OCI-LY3 (cell line): ENCODE measurements at regions not wholly inside any gene's neighbourhood (a gene's known extent, or its start where the extent isn't known, plus 50 kb on each side); places are given as distances from the start of the nearest gene placed in this dataset.

Source experiments
- H2AFZ ChIP-seq: fragments of 200-600, 300-600 bp; shearing (Covaris generic); 2 replicates; pipeline ENCODE4 v1.6.0; 2014; ENCODE audit warnings: antibody characterized with exemption, low read depth, low read length
- H3K27ac ChIP-seq: fragments of 200-600, 300-600 bp; sonication (generic); 2 replicates; pipeline ENCODE4 v1.5.1; 2014; ENCODE audit warnings: mild to moderate bottlenecking, low read length, moderate library complexity, mixed read lengths
- H3K27me3 ChIP-seq: fragments of 200-600, 300-600 bp; sonication (generic); 2 replicates; pipeline ENCODE4 v1.6.1; 2014; ENCODE audit warnings: low read depth, low read length, mixed read lengths
- H3K36me3 ChIP-seq: fragments of 200-600, 300-600 bp; sonication (generic); replicated peaks from 2 replicates; pipeline ENCODE3; 2014; ENCODE audit warnings: low read depth, low read length, mixed read lengths
- H3K4me1 ChIP-seq: fragments of 300-600, 200-600 bp; sonication (generic); 2 replicates; pipeline ENCODE4 v1.6.1; 2014; ENCODE audit warnings: low read length, mixed read lengths
- H3K4me2 ChIP-seq: fragments of 200-600, 300-600 bp; sonication (generic); 2 replicates; pipeline ENCODE4 v1.6.1; 2014; ENCODE audit warnings: low read length, mixed read lengths
- H3K4me3 ChIP-seq: fragments of 300-600, 200-600 bp; sonication (generic); 2 replicates; pipeline ENCODE4 v1.5.1; 2014; ENCODE audit warnings: antibody characterized with exemption, mild to moderate bottlenecking, low read length, moderate library complexity
- H3K79me2 ChIP-seq: fragments of 300-600, 200-600 bp; shearing (Covaris generic); 2 replicates; pipeline ENCODE4 v1.6.1; 2014; ENCODE audit warnings: mild to moderate bottlenecking, low read length, mixed read lengths
- H3K9ac ChIP-seq: fragments of 300-600, 200-600 bp; shearing (Covaris generic); 2 replicates; pipeline ENCODE4 v1.6.0; 2014; ENCODE audit warnings: mild to moderate bottlenecking, low read length, moderate library complexity
- H3K9me3 ChIP-seq: fragments of 200-600, 300-600 bp; shearing (Covaris generic); 2 replicates; pipeline ENCODE4 v1.6.1; 2014; ENCODE audit warnings: low read length, mixed read lengths; ENCODE audit not compliant: insufficient read depth
- H4K20me1 ChIP-seq: fragments of 200-600, 300-600 bp; sonication (generic); 2 replicates; pipeline ENCODE4 v1.6.1; 2016; ENCODE audit warnings: low read length, mixed read lengths; ENCODE audit not compliant: insufficient read depth
- EZH2phosphoT487 ChIP-seq: fragments of 200-600 bp; shearing (Covaris generic); IDR thresholded peaks from 2 replicates; pipeline ENCODE4 v1.6.1; 2018; ENCODE audit warnings: antibody characterized with exemption, mixed run types, low read depth
- TF ChIP-seq, protein P1 (sequence below): fragments of 200-600, 300-600 bp; sonication (generic); IDR thresholded peaks from 2 replicates; pipeline ENCODE4 v1.5.1; 2014; ENCODE audit warnings: antibody characterized with exemption, low read length, low read depth

DNA sequence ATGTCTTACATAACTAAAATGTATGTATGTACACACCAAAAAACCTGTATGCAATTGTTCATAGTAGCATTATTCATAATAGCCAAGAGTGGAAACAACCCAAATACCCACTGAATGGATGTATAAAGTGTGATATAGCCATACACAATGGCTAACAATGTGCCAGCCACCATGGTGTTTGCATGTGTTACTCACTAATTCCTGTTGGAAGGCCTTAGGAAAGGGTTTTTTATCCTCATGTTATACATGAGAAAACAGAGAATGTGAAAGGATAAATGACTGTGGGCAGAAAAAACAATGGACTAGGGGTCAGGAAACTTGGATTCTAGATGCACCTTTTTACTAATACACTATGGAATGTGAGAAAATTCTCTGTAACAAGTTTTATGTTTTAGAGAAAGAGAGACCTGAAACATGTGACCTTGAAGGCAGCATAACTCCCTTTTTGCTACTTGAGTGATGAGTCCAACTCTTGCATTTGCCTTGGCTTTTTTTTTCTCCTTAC is 55.7 kb downstream of the TIGD2 start:
- Histone ChIP-seq H3K27ac (no peak overlapping the region), H3K9me3 (no peaks in the 10 kb centered on the region), H2AFZ (no peak overlapping the region), H3K4me3 (no peak overlapping the region), H4K20me1 (no peaks in the 10 kb centered on the region), H3K79me2 (no peaks in the 10 kb centered on the region), H3K4me2 (no peak overlapping the region), H3K4me1 (peaks cover 7% of the 10 kb centered on the region), H3K9ac (no peak overlapping the region), H3K27me3 (peaks cover 5% of the 10 kb centered on the region; the same call in 1 of the 2 replicates), H3K36me3 (no peaks in the 10 kb centered on the region)
- TF ChIP-seq, protein P1, sequence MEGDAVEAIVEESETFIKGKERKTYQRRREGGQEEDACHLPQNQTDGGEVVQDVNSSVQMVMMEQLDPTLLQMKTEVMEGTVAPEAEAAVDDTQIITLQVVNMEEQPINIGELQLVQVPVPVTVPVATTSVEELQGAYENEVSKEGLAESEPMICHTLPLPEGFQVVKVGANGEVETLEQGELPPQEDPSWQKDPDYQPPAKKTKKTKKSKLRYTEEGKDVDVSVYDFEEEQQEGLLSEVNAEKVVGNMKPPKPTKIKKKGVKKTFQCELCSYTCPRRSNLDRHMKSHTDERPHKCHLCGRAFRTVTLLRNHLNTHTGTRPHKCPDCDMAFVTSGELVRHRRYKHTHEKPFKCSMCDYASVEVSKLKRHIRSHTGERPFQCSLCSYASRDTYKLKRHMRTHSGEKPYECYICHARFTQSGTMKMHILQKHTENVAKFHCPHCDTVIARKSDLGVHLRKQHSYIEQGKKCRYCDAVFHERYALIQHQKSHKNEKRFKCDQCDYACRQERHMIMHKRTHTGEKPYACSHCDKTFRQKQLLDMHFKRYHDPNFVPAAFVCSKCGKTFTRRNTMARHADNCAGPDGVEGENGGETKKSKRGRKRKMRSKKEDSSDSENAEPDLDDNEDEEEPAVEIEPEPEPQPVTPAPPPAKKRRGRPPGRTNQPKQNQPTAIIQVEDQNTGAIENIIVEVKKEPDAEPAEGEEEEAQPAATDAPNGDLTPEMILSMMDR: no peak
- no peak for TF ChIP-seq EZH2phosphoT487

- no peaks in the 10 kb centered on the region for H4K20me1 ChIP-seq
- no peaks in the 10 kb centered on the region for H3K9me3 ChIP-seq
- H3K4me1 ChIP-seq: no peaks in the 10 kb centered on the region
- no peak for TF ChIP-seq EZH2phosphoT487
- TF ChIP-seq, protein P1: no peak
- no peaks in the 10 kb centered on the region for H3K36me3 ChIP-seq
- H3K4me3 ChIP-seq: no peak overlapping the region
- no peak overlapping the region for H3K27ac ChIP-seq
- H3K9ac ChIP-seq: no peak overlapping the region
- no peaks in the 10 kb centered on the region for H3K79me2 ChIP-seq
- no peak overlapping the region for H2AFZ ChIP-seq
- no peaks in the 10 kb centered on the region for H3K27me3 ChIP-seq
- no peak overlapping the region for H3K4me2 ChIP-seq
These were observed 60.0 kb downstream of the TIGD2 start for GRCh38 chr4:89171176-89171805.

DNA sequence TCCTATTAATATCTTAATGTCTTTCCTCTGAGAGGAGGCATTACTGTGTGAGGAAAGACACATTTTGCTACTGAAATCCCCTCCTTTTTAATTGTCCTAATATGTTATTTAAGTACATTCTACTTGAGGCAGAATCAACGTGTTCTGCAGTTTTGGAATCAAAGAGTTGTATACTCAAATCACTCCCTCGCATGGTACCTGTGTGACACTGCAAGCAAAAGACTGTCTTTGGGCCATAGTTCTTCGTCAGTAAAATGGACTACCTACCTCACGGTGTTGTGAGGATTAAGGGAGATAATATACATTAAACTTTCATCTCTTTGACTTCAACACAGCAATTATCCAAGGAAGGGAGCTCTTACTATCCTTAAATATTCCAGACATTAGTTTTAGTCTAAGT is 61.5 kb downstream of the TIGD2 start:
- Histone ChIP-seq H3K9me3 (no peaks in the 10 kb centered on the region), H3K4me3 (no peak overlapping the region), H3K27me3 (no peaks in the 10 kb centered on the region), H3K79me2 (no peaks in the 10 kb centered on the region), H3K27ac (no peak overlapping the region), H3K36me3 (no peaks in the 10 kb centered on the region), H4K20me1 (no peaks in the 10 kb centered on the region), H2AFZ (no peak overlapping the region), H3K9ac (no peak overlapping the region), H3K4me2 (no peak overlapping the region), H3K4me1 (no peaks in the 10 kb centered on the region)
- TF ChIP-seq, protein P1: peak; percentile 48
- TF ChIP-seq EZH2phosphoT487: no peak

DNA sequence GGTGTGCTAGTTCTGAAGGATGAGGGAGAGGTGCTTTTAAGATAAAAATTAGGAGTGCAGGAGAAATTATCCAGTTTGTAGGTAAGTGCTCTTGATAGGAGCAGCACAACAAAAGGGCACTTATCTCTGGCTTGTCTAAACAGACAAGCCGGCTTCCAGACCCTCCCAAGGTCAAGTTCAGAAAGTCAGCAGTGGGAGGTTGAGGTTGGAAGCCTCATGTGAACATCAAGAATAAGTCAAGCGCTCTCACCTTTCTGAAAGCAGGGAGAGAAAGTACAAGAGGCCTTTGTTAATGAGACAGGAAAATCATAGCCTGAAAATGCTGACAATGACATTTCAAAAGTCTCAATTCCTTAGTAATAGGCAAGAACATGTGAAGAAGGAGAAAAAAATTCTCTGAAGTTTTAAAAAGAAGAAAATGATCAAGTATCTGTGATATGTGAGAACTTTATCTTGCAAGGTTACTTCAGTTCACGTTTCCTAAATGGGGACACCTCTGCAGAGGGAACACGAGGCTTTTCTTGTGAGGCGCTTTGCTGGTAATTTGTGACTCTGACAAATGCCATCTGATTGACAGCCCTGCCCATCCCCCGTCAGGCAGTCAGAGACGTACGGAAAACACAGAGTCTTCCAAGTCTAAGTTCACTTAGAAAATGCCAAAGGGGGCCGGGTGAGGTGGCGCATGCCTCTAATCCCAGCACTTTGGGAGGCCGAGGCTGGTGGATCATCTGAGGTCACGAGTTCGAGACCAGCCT is 62.2 kb downstream of the TIGD2 start:
- Histone ChIP-seq H3K36me3 (no peaks in the 10 kb centered on the region), H3K4me2 (no peak overlapping the region)

More for the DNA sequence above, 62.2 kb downstream of the TIGD2 start:
- Histone ChIP-seq H3K4me1 (no peaks in the 10 kb centered on the region), H3K9ac (no peak overlapping the region), H3K27ac (no peak overlapping the region), H3K9me3 (no peaks in the 10 kb centered on the region), H3K4me3 (no peak overlapping the region), H3K79me2 (no peaks in the 10 kb centered on the region), H2AFZ (no peak overlapping the region), H3K27me3 (no peaks in the 10 kb centered on the region), H4K20me1 (no peaks in the 10 kb centered on the region)
- TF ChIP-seq EZH2phosphoT487: no peak
- TF ChIP-seq, protein P1: no peak
